GM23338 (cell line): ENCODE measurements at regions not wholly inside any gene's neighbourhood (a gene's known extent, or its start where the extent isn't known, plus 50 kb on each side); places are given as distances from the start of the nearest gene placed in this dataset.

Experiments
- ATAC-seq: fragments of 200-7000 bp; cut with Tn5 transposase; 3 replicates; pipeline ENCODE4 v1.9.1; 2020
- DNase-seq: peaks from one replicate; pipeline ENCODE4 v3.0.0-alpha.2; 2015; ENCODE audit warnings: low spot score
- H2AFZ ChIP-seq: fragments of 200-600 bp; sonication (generic); 2 replicates; pipeline ENCODE4 v1.8.0; 2016; ENCODE audit warnings: antibody characterized with exemption, mild to moderate bottlenecking, moderate library complexity
- H3F3A ChIP-seq: fragments of 200-600 bp; sonication (generic); replicated peaks from 2 replicates; pipeline ENCODE4 v1.8.0; 2017; ENCODE audit warnings: antibody characterized with exemption, mixed run types, low read depth
- H3K27ac ChIP-seq: fragments of 200-600 bp; sonication (generic); 2 replicates; pipeline ENCODE4 v1.6.1; 2016; ENCODE audit warnings: low read depth
- H3K27me3 ChIP-seq: fragments of 200-600 bp; sonication (generic); 2 replicates; pipeline ENCODE4 v1.8.0; 2016; ENCODE audit warnings: mild to moderate bottlenecking, mixed run types, moderate library complexity; ENCODE audit not compliant: insufficient read depth
- H3K36me3 ChIP-seq: fragments of 200-600 bp; sonication (generic); 2 replicates; pipeline ENCODE4 v1.8.0; 2016; ENCODE audit warnings: mild to moderate bottlenecking; ENCODE audit not compliant: insufficient read depth
- H3K4me1 ChIP-seq: fragments of 200-600 bp; sonication (generic); 2 replicates; pipeline ENCODE4 v1.8.0; 2016; ENCODE audit warnings: mild to moderate bottlenecking, moderate library complexity; ENCODE audit not compliant: insufficient read depth
- H3K4me2 ChIP-seq: fragments of 200-600 bp; sonication (generic); 2 replicates; pipeline ENCODE4 v1.7.1; 2017; ENCODE audit warnings: mixed run types
- H3K4me3 ChIP-seq: fragments of 200-600 bp; sonication (generic); 2 replicates; pipeline ENCODE4 v1.6.1; 2016; ENCODE audit warnings: mixed run types
- H3K79me2 ChIP-seq: fragments of 200-600 bp; sonication (generic); replicated peaks from 2 replicates; pipeline ENCODE4 v1.8.0; 2017; ENCODE audit warnings: mild to moderate bottlenecking; ENCODE audit not compliant: insufficient read depth
- H3K9me2 ChIP-seq: fragments of 200-600 bp; sonication (generic); 2 replicates; pipeline ENCODE4 v1.8.0; 2017; ENCODE audit not compliant: insufficient read depth
- H4K20me1 ChIP-seq: fragments of 200-600 bp; sonication (generic); replicated peaks from 2 replicates; pipeline ENCODE4 v1.8.0; 2017; ENCODE audit warnings: mild to moderate bottlenecking; ENCODE audit not compliant: insufficient read depth
- H3K27ac Mint-ChIP-seq: 2 replicates; pipeline ENCODE4 v1.8.0; 2020; ENCODE audit warnings: inconsistent platforms, mild to moderate bottlenecking, moderate library complexity, mixed read lengths
- H3K27me3 Mint-ChIP-seq: 3 replicates; pipeline ENCODE4 v1.8.0; 2022; ENCODE audit warnings: low read depth, mild to moderate bottlenecking, moderate library complexity, mixed read lengths, inconsistent platforms; ENCODE audit not compliant: insufficient read depth, poor library complexity
- H3K36me3 Mint-ChIP-seq: 3 replicates; pipeline ENCODE4 v1.8.0; 2021; ENCODE audit warnings: low read depth, mild to moderate bottlenecking, inconsistent platforms, moderate library complexity, mixed read lengths
- H3K4me1 Mint-ChIP-seq: 3 replicates; pipeline ENCODE4 v1.8.0; 2020; ENCODE audit warnings: mild to moderate bottlenecking, inconsistent platforms, mixed read lengths
- H3K4me3 Mint-ChIP-seq: 3 replicates; pipeline ENCODE4 v1.8.0; 2021; ENCODE audit warnings: moderate library complexity, mild to moderate bottlenecking, inconsistent platforms, mixed read lengths
- H3K9me3 Mint-ChIP-seq: 3 replicates; pipeline ENCODE4 v1.8.0; 2020; ENCODE audit warnings: moderate library complexity, mild to moderate bottlenecking, inconsistent platforms, mixed read lengths
- CREB1 ChIP-seq: fragments of 250-450 bp; sonication (Bioruptor Pico); IDR thresholded peaks from 2 replicates; pipeline ENCODE4 v1.5.0; 2020; ENCODE audit warnings: low read depth, mild to moderate bottlenecking, moderate library complexity
- ETS1 ChIP-seq: IDR thresholded peaks from 2 replicates; pipeline ENCODE4 v1.6.1; 2016; ENCODE audit warnings: antibody characterized with exemption
- EZH2 ChIP-seq: fragments of 200-600 bp; sonication (generic); IDR thresholded peaks from one replicate; pipeline ENCODE4 v1.8.0; 2017; ENCODE audit warnings: antibody characterized with exemption, mild to moderate bottlenecking, low read depth; ENCODE audit not compliant: unreplicated experiment
- EZH2phosphoT487 ChIP-seq: fragments of 200-600 bp; sonication (generic); IDR thresholded peaks from one replicate; pipeline ENCODE4 v1.8.1; 2018; ENCODE audit warnings: antibody characterized with exemption; ENCODE audit not compliant: unreplicated experiment
- JUNB ChIP-seq: IDR thresholded peaks from one replicate; pipeline ENCODE4 v1.6.1; 2016; ENCODE audit warnings: antibody characterized with exemption; ENCODE audit not compliant: unreplicated experiment
- NANOG ChIP-seq: IDR thresholded peaks from 2 replicates; pipeline ENCODE4 v1.6.1; 2016; ENCODE audit warnings: antibody characterized with exemption, borderline replicate concordance
- POLR2AphosphoS5 ChIP-seq: IDR thresholded peaks from 2 replicates; pipeline ENCODE4 v1.6.1; 2016; ENCODE audit warnings: antibody characterized with exemption, low read depth
- STAT1 ChIP-seq: IDR thresholded peaks from one replicate; pipeline ENCODE4 v1.6.1; 2016; ENCODE audit warnings: antibody characterized with exemption; ENCODE audit not compliant: unreplicated experiment
- ZNF331 ChIP-seq: fragments of 250-450 bp; sonication (Bioruptor Pico); IDR thresholded peaks from 2 replicates; pipeline ENCODE4 v1.5.0; 2020; ENCODE audit warnings: low read depth, mild to moderate bottlenecking, moderate library complexity
- ZNF462 ChIP-seq: fragments of 250-450 bp; sonication (Bioruptor Pico); IDR thresholded peaks from 2 replicates; pipeline ENCODE4 v1.5.0; 2020; ENCODE audit warnings: mild to moderate bottlenecking, moderate library complexity
- TF ChIP-seq, protein P1 (sequence below): IDR thresholded peaks from one replicate; pipeline ENCODE4 v1.6.1; 2018; ENCODE audit warnings: antibody characterized with exemption; ENCODE audit not compliant: unreplicated experiment

DNA sequence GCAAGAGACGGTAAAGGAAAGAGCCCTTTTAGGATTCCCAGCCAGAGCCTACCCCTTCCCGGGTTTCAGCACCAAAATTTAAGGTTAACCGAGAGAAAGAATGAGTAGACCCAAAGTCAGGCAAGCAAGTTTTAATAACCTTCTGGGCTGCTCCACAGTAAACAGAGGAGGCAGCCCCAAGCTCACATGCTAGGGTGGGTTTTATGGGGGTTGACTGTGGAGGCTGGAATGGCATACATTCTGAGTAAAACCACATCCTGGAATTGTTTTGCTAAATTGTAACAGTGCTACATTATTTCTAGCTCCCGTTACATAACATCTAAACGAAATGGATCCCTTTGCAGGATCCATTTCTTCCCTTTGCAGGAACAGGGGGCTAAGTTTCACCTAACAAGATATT, 102.2 kb upstream of the USP9Y start:
- no peaks in the 10 kb centered on the region for H3K4me1 ChIP-seq
- no peak overlapping the region for H3K27ac ChIP-seq
- no peaks in the 10 kb centered on the region for H3K79me2 ChIP-seq
- no peaks in the 10 kb centered on the region; the same call in 2 of the 3 replicates for H3K36me3 Mint-ChIP-seq
- DNase-seq (no peak), ATAC-seq (no peak)
- no peak overlapping the region for H2AFZ ChIP-seq
- no peak overlapping the region; the same call in 1 of the 2 replicates for H3K27ac Mint-ChIP-seq
- no peaks in the 10 kb centered on the region for H3K36me3 ChIP-seq
- H3K4me3 ChIP-seq, result no peak overlapping the region
- H3K4me3 Mint-ChIP-seq, result no peak overlapping the region
- H3K27me3 Mint-ChIP-seq, result peaks cover 1% of the 10 kb centered on the region
- no peaks in the 10 kb centered on the region for H3K4me1 Mint-ChIP-seq
- peaks cover 21% of the 10 kb centered on the region for H3K9me3 Mint-ChIP-seq
- H3F3A ChIP-seq, result no peaks in the 10 kb centered on the region
- H3K4me2 ChIP-seq, result no peak overlapping the region
- H4K20me1 ChIP-seq, result no peaks in the 10 kb centered on the region
- H3K27me3 ChIP-seq, result no peaks in the 10 kb centered on the region
- H3K9me2 ChIP-seq, result no peaks in the 10 kb centered on the region
- TF ChIP-seq ZNF331 (CRISPR knock-in tag), result no peak
- TF ChIP-seq ETS1, result no peak
- no peak for TF ChIP-seq NANOG
- no peak for TF ChIP-seq EZH2
- TF ChIP-seq POLR2AphosphoS5, result no peak
- no peak for TF ChIP-seq STAT1
- TF ChIP-seq, protein P1, sequence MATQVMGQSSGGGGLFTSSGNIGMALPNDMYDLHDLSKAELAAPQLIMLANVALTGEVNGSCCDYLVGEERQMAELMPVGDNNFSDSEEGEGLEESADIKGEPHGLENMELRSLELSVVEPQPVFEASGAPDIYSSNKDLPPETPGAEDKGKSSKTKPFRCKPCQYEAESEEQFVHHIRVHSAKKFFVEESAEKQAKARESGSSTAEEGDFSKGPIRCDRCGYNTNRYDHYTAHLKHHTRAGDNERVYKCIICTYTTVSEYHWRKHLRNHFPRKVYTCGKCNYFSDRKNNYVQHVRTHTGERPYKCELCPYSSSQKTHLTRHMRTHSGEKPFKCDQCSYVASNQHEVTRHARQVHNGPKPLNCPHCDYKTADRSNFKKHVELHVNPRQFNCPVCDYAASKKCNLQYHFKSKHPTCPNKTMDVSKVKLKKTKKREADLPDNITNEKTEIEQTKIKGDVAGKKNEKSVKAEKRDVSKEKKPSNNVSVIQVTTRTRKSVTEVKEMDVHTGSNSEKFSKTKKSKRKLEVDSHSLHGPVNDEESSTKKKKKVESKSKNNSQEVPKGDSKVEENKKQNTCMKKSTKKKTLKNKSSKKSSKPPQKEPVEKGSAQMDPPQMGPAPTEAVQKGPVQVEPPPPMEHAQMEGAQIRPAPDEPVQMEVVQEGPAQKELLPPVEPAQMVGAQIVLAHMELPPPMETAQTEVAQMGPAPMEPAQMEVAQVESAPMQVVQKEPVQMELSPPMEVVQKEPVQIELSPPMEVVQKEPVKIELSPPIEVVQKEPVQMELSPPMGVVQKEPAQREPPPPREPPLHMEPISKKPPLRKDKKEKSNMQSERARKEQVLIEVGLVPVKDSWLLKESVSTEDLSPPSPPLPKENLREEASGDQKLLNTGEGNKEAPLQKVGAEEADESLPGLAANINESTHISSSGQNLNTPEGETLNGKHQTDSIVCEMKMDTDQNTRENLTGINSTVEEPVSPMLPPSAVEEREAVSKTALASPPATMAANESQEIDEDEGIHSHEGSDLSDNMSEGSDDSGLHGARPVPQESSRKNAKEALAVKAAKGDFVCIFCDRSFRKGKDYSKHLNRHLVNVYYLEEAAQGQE, result no peak
- no peak for TF ChIP-seq JUNB
- TF ChIP-seq EZH2phosphoT487, result no peak
- no peak for TF ChIP-seq ZNF462 (CRISPR knock-in tag)
- TF ChIP-seq CREB1 (CRISPR knock-in tag), result no peak
